ENCODE measurements at regions not wholly inside any gene's neighbourhood (a gene's known extent, or its start where the extent isn't known, plus 50 kb on each side); places are given as distances from the start of the nearest gene placed in this dataset.

- TF ChIP-seq FOS (IDR thresholded peaks at IDR 0.05; ENCODE audit: borderline replicate concordance, insufficient read depth, low read length) (no peak), CTCF (IDR thresholded peaks at IDR 0.05; ENCODE audit: extremely low read depth in 1 of 2, insufficient read depth in 1 of 2, low read depth in 1 of 2, low read length in 2 of 2) (no peak), GATA2 (IDR thresholded peaks at IDR 0.05; ENCODE audit: insufficient read depth, insufficient read length, low read depth, low read length) (no peak), POLR2AphosphoS5 (IDR thresholded peaks at IDR 0.05; ENCODE audit: insufficient read depth, low read depth, low read length) (no peak)
Measured at GRCh38 chr2:166647935-166648334, 153.9 kb upstream of the SCN7A start.
